GM18498 (cell line): ENCODE measurements at regions not wholly inside any gene's neighbourhood (a gene's known extent, or its start where the extent isn't known, plus 50 kb on each side); places are given as distances from the start of the nearest gene placed in this dataset.
A peak's percentile ranks its signal among the peaks of the same experiment; 100 is the strongest.

ENCODE experiments used
- ATAC-seq: cut with Tn5 transposase; IDR thresholded peaks from one replicate; pipeline ENCODE4 v1.9.1; 2021; ENCODE audit warnings: mild to moderate bottlenecking, moderate library complexity; ENCODE audit not compliant: unreplicated experiment

- peak; percentile 83 for ATAC-seq
These were observed 689.5 kb downstream of the DNAJB9 start for GRCh38 chr7:109259151-109259550.

- no peak for ATAC-seq
These were observed 692.1 kb downstream of the DNAJB9 start for GRCh38 chr7:109261781-109262180.

- ATAC-seq: no peak
These were observed 696.9 kb downstream of the DNAJB9 start for GRCh38 chr7:109266610-109267009.

- no peak for ATAC-seq
These were observed 706.7 kb downstream of the DNAJB9 start for GRCh38 chr7:109276348-109276747.

GRCh38 chr7:109282726-109283125 lies 713.1 kb downstream of the DNAJB9 start:
- ATAC-seq: no peak

- ATAC-seq: no peak
These were observed 715.3 kb downstream of the DNAJB9 start for GRCh38 chr7:109284943-109285342.

- no peak for ATAC-seq
These were observed 725.5 kb downstream of the DNAJB9 start for GRCh38 chr7:109295158-109295557.

- no peak for ATAC-seq
These were observed 739.1 kb downstream of the DNAJB9 start for GRCh38 chr7:109308816-109309215.

- ATAC-seq: no peak
These were observed 740.1 kb downstream of the DNAJB9 start for GRCh38 chr7:109309790-109310189.

GRCh38 chr7:109318136-109318535 lies 748.5 kb downstream of the DNAJB9 start:
- no peak for ATAC-seq

- ATAC-seq: no peak
These were observed 753.2 kb downstream of the DNAJB9 start for GRCh38 chr7:109322833-109323232.

- ATAC-seq: no peak
These were observed 761.7 kb downstream of the DNAJB9 start for GRCh38 chr7:109331423-109331822.

GRCh38 chr7:109335951-109336350 lies 766.3 kb downstream of the DNAJB9 start:
- ATAC-seq: no peak

GRCh38 chr7:109336531-109336930 lies 766.9 kb downstream of the DNAJB9 start:
- no peak for ATAC-seq

- no peak for ATAC-seq
These were observed 774.0 kb downstream of the DNAJB9 start for GRCh38 chr7:109343678-109344077.

- ATAC-seq: no peak
These were observed 781.8 kb downstream of the DNAJB9 start for GRCh38 chr7:109351493-109351892.

GRCh38 chr7:109354000-109354399 lies 784.3 kb downstream of the DNAJB9 start:
- ATAC-seq: no peak

- ATAC-seq: no peak
These were observed 784.9 kb downstream of the DNAJB9 start for GRCh38 chr7:109354552-109354951.

- no peak for ATAC-seq
These were observed 806.1 kb downstream of the DNAJB9 start for GRCh38 chr7:109375823-109376222.

- no peak for ATAC-seq
These were observed 806.9 kb downstream of the DNAJB9 start for GRCh38 chr7:109376576-109376975.

- ATAC-seq: no peak
These were observed 807.6 kb downstream of the DNAJB9 start for GRCh38 chr7:109377076-109377884.

- no peak for ATAC-seq
These were observed 817.3 kb downstream of the DNAJB9 start for GRCh38 chr7:109386959-109387358.

- no peak for ATAC-seq
These were observed 817.9 kb downstream of the DNAJB9 start for GRCh38 chr7:109387530-109387929.
